WTC11 (cell line): ENCODE measurements at regions not wholly inside any gene's neighbourhood (a gene's known extent, or its start where the extent isn't known, plus 50 kb on each side); places are given as distances from the start of the nearest gene placed in this dataset.

Source experiments
- ATAC-seq: fragments of 200-7000 bp; cut with Tn5 transposase; 2 replicates; pipeline ENCODE4 v1.10.0; 2021; ENCODE audit warnings: mild to moderate bottlenecking, moderate library complexity
- CTCF ChIA-PET: fragments of 300-600 bp; sonication (Branson Sonifier 250); formaldehyde crosslinking; loops from one replicate; lab custom pipeline; 2021; ENCODE audit warnings: antibody characterized with exemption; lab: Charles Lee
- POLR2A ChIA-PET: fragments of 350-600 bp; sonication (Branson Sonifier 250); formaldehyde crosslinking; loops from one replicate; lab custom pipeline; 2021; ENCODE audit warnings: antibody characterized with exemption; lab: Charles Lee
- DNase-seq: peaks from one replicate; pipeline ENCODE4 v3.0.0; 2021; ENCODE audit warnings: low spot score
- H3K27ac Mint-ChIP-seq: 2 replicates; pipeline ENCODE4 v1.8.0; 2021; ENCODE audit warnings: mixed read lengths
- H3K27me3 Mint-ChIP-seq: 2 replicates; pipeline ENCODE4 v1.8.0; 2021; ENCODE audit warnings: low read depth, mild to moderate bottlenecking, moderate library complexity, mixed read lengths
- H3K36me3 Mint-ChIP-seq: 2 replicates; pipeline ENCODE4 v1.8.0; 2021; ENCODE audit warnings: mixed read lengths
- H3K4me1 Mint-ChIP-seq: 2 replicates; pipeline ENCODE4 v1.8.0; 2022; ENCODE audit warnings: mixed read lengths
- H3K4me3 Mint-ChIP-seq: 2 replicates; pipeline ENCODE4 v1.8.0; 2021; ENCODE audit warnings: mild to moderate bottlenecking, moderate library complexity, mixed read lengths
- H3K9me3 Mint-ChIP-seq: 2 replicates; pipeline ENCODE4 v1.8.0; 2021; ENCODE audit warnings: mixed read lengths
- AR ChIP-seq: fragments of 250-450 bp; sonication (Bioruptor Pico); IDR thresholded peaks from 2 replicates; pipeline ENCODE4 v1.9.0; 2021; ENCODE audit warnings: mild to moderate bottlenecking
- ATF3 ChIP-seq: sonication (generic); formaldehyde crosslinking; conservative IDR thresholded peaks from 2 replicates; pipeline ENCODE4 v1.8.1; 2022; ENCODE audit warnings: mild to moderate bottlenecking, missing genetic modification reagents
- ATF6 ChIP-seq: sonication (generic); formaldehyde crosslinking; IDR thresholded peaks from 2 replicates; pipeline ENCODE4 v1.8.1; 2023; ENCODE audit warnings: mild to moderate bottlenecking, missing genetic modification reagents
- CTCF ChIP-seq: fragments of 200-600 bp; IDR thresholded peaks from 2 replicates; pipeline ENCODE4 v1.8.0; 2022; ENCODE audit warnings: antibody characterized with exemption
- ELF4 ChIP-seq: sonication (generic); formaldehyde crosslinking; IDR thresholded peaks from 2 replicates; pipeline ENCODE4 v1.8.1; 2022; ENCODE audit warnings: low read depth, mild to moderate bottlenecking, moderate library complexity, missing genetic modification reagents
- ERG ChIP-seq: fragments of 250-450 bp; sonication (Bioruptor Pico); IDR thresholded peaks from 2 replicates; pipeline ENCODE4 v1.8.0; 2021; ENCODE audit warnings: mild to moderate bottlenecking
- FOXP1 ChIP-seq: sonication (generic); formaldehyde crosslinking; IDR thresholded peaks from 2 replicates; pipeline ENCODE4 v1.8.0; 2022; ENCODE audit warnings: missing genetic modification reagents, mild to moderate bottlenecking, moderate library complexity, borderline replicate concordance
- HMGXB4 ChIP-seq: sonication (generic); formaldehyde crosslinking; IDR thresholded peaks from 2 replicates; pipeline ENCODE4 v1.8.1; 2023; ENCODE audit warnings: mild to moderate bottlenecking, moderate library complexity, missing genetic modification reagents
- IRF2 ChIP-seq: sonication (generic); formaldehyde crosslinking; IDR thresholded peaks from 2 replicates; pipeline ENCODE4 v1.8.0; 2022; ENCODE audit warnings: low read depth, missing genetic modification reagents, borderline replicate concordance
- JAZF1 ChIP-seq: fragments of 250-450 bp; sonication (Bioruptor Pico); IDR thresholded peaks from 2 replicates; pipeline ENCODE4 v1.9.0; 2021; ENCODE audit warnings: moderate library complexity, mild to moderate bottlenecking, inconsistent platforms
- JUN ChIP-seq: sonication (generic); formaldehyde crosslinking; IDR thresholded peaks from 2 replicates; pipeline ENCODE4 v1.8.0; 2023; ENCODE audit warnings: mild to moderate bottlenecking, missing genetic modification reagents
- KAT7 ChIP-seq: sonication (generic); formaldehyde crosslinking; IDR thresholded peaks from 2 replicates; pipeline ENCODE4 v1.8.1; 2023; ENCODE audit warnings: missing genetic modification reagents, mild to moderate bottlenecking, borderline replicate concordance
- MXD4 ChIP-seq: fragments of 250-450 bp; sonication (Bioruptor Pico); IDR thresholded peaks from 2 replicates; pipeline ENCODE4 v1.8.0; 2021; ENCODE audit warnings: mild to moderate bottlenecking, moderate library complexity, borderline replicate concordance
- MYBL2 ChIP-seq: sonication (generic); formaldehyde crosslinking; IDR thresholded peaks from 2 replicates; pipeline ENCODE4 v1.8.1; 2023; ENCODE audit warnings: mild to moderate bottlenecking, moderate library complexity, missing genetic modification reagents
- NR1H2 ChIP-seq: sonication (generic); formaldehyde crosslinking; IDR thresholded peaks from 2 replicates; pipeline ENCODE4 v1.9.0; 2021; ENCODE audit warnings: mild to moderate bottlenecking, moderate library complexity, missing genetic modification reagents
- NR2C2 ChIP-seq: sonication (generic); formaldehyde crosslinking; IDR thresholded peaks from 2 replicates; pipeline ENCODE4 v1.8.0; 2022; ENCODE audit warnings: mild to moderate bottlenecking, missing genetic modification reagents
- STAT6 ChIP-seq: sonication (generic); formaldehyde crosslinking; conservative IDR thresholded peaks from 2 replicates; pipeline ENCODE4 v1.8.1; 2023; ENCODE audit warnings: mild to moderate bottlenecking, low read depth, missing genetic modification reagents, moderate library complexity
- TEAD1 ChIP-seq: sonication (generic); formaldehyde crosslinking; IDR thresholded peaks from 2 replicates; pipeline ENCODE4 v1.8.0; 2022; ENCODE audit warnings: mild to moderate bottlenecking, missing genetic modification reagents
- TEAD4 ChIP-seq: sonication (generic); formaldehyde crosslinking; IDR thresholded peaks from 2 replicates; pipeline ENCODE4 v1.8.0; 2022; ENCODE audit warnings: mild to moderate bottlenecking, missing genetic modification reagents
- ZNF232 ChIP-seq: sonication (generic); formaldehyde crosslinking; IDR thresholded peaks from 2 replicates; pipeline ENCODE4 v1.8.0; 2022; ENCODE audit warnings: mild to moderate bottlenecking, missing genetic modification reagents
- ZNF396 ChIP-seq: fragments of 250-450 bp; sonication (Bioruptor Pico); IDR thresholded peaks from 2 replicates; pipeline ENCODE4 v1.8.0; 2021; ENCODE audit warnings: mild to moderate bottlenecking, moderate library complexity, borderline replicate concordance

GRCh38 chr3:181952929-181953328 is 241.2 kb downstream of the SOX2 start:
- Mint-ChIP-seq H3K27me3 (no peaks in the 10 kb centered on the region), H3K4me1 (peaks cover 26% of the 10 kb centered on the region), H3K4me3 (no peak overlapping the region), H3K27ac (no peak overlapping the region), H3K36me3 (no peaks in the 10 kb centered on the region), H3K9me3 (peaks cover 3% of the 10 kb centered on the region; the same call in 1 of the 2 replicates)
- ChIA-PET CTCF (no interaction called here), POLR2A (no interaction called here)
- DNase-seq (no peak), ATAC-seq (no peak)
- TF ChIP-seq ELF4 (CRISPR knock-in tag) = no peak
- no peak for TF ChIP-seq ZNF232 (CRISPR knock-in tag)
- no peak for TF ChIP-seq AR (CRISPR knock-in tag)
- TF ChIP-seq MYBL2 = no peak
- no peak for TF ChIP-seq TEAD1 (CRISPR knock-in tag)

GRCh38 chr3:181955566-181955965 is 243.8 kb downstream of the SOX2 start:
- H3K27me3 Mint-ChIP-seq = no peaks in the 10 kb centered on the region
- DNase-seq = no peak
- no peak for ATAC-seq
- no peak for TF ChIP-seq STAT6 (CRISPR knock-in tag)
- TF ChIP-seq FOXP1 (CRISPR knock-in tag) = no peak
- TF ChIP-seq TEAD4 (CRISPR knock-in tag) = no peak
- no peak for TF ChIP-seq MYBL2
- TF ChIP-seq ATF6 = no peak
- TF ChIP-seq ATF3 = no peak
- TF ChIP-seq MXD4 (CRISPR knock-in tag) = no peak
- H3K4me1 Mint-ChIP-seq = peaks cover 14% of the 10 kb centered on the region
- H3K36me3 Mint-ChIP-seq = no peaks in the 10 kb centered on the region
- H3K27ac Mint-ChIP-seq = no peak overlapping the region
- ChIA-PET CTCF (no interaction called here), POLR2A (no interaction called here)
- H3K9me3 Mint-ChIP-seq = peaks cover 3% of the 10 kb centered on the region; the same call in 1 of the 2 replicates
- H3K4me3 Mint-ChIP-seq = no peak overlapping the region

- no peaks in the 10 kb centered on the region for H3K27me3 Mint-ChIP-seq
- ChIA-PET POLR2A (no interaction called here), CTCF (no interaction called here)
- H3K4me1 Mint-ChIP-seq = peaks cover 13% of the 10 kb centered on the region
- H3K27ac Mint-ChIP-seq = no peak overlapping the region; the same call in 1 of the 2 replicates
- H3K9me3 Mint-ChIP-seq = peaks cover 3% of the 10 kb centered on the region; the same call in 1 of the 2 replicates
- ATAC-seq = peak; percentile 57; the same call in 1 of the 2 replicates
- no peak overlapping the region for H3K4me3 Mint-ChIP-seq
- DNase-seq = no peak
- H3K36me3 Mint-ChIP-seq = no peaks in the 10 kb centered on the region
- TF ChIP-seq NR2C2 (CRISPR knock-in tag) (no peak), HMGXB4 (CRISPR knock-in tag) (no peak), CTCF (no peak), KAT7 (CRISPR knock-in tag) (no peak), NR1H2 (CRISPR knock-in tag) (no peak), IRF2 (CRISPR knock-in tag) (no peak), JAZF1 (no peak), JUN (CRISPR knock-in tag) (no peak), ERG (CRISPR knock-in tag) (no peak), ZNF396 (CRISPR knock-in tag) (no peak)
Observed at GRCh38 chr3:181956122-181956521, 244.4 kb downstream of the SOX2 start.
